ENCODE measurements at regions not wholly inside any gene's neighbourhood (a gene's known extent, or its start where the extent isn't known, plus 50 kb on each side); places are given as distances from the start of the nearest gene placed in this dataset.
A peak's percentile ranks its signal among the peaks of the same experiment; 100 is the strongest.

DNA sequence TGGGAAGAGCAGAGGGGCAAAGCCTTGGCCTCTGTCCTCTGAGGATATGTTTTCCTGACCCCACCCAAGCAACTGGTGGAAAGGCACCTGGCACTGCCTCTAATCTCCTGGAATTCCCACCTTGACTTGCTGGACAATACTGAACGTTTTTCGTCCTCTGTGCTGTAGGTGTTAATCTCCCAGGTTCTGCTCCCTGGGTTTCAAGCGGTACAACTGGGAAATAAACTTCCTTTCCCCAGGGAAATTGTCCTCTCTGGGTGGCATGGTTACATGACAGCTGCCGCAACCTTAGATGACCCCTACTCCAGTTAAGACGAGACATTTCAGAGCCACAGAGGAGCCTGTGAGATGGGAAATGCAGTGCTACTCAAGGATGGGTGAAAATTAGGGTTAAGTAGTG lies 57.3 kb upstream of the BCAR3 start:
- Histone ChIP-seq H3K27me3 (ENCODE audit: low read depth, low read length) (no peaks in the 10 kb centered on the region), H3K4me3 (ENCODE audit: low read length) (no peak overlapping the region), H3K4me1 (ENCODE audit: low read length) (peaks cover 10% of the 10 kb centered on the region), H3K79me2 (ENCODE audit: low read length) (no peaks in the 10 kb centered on the region), H3K9ac (ENCODE audit: low read length) (no peak overlapping the region), H3K27ac (ENCODE audit: low read length) (no peak overlapping the region), H3K36me3 (replicated peaks; ENCODE audit: low read depth, low read length) (no peaks in the 10 kb centered on the region), H3K9me3 (ENCODE audit: insufficient read depth, low read length) (no peaks in the 10 kb centered on the region), H3K4me2 (ENCODE audit: low read length) (no peak overlapping the region), H2AFZ (ENCODE audit: low read depth, low read length) (no peak overlapping the region), H4K20me1 (ENCODE audit: insufficient read depth, low read length) (no peaks in the 10 kb centered on the region)
- TF ChIP-seq, protein P1, sequence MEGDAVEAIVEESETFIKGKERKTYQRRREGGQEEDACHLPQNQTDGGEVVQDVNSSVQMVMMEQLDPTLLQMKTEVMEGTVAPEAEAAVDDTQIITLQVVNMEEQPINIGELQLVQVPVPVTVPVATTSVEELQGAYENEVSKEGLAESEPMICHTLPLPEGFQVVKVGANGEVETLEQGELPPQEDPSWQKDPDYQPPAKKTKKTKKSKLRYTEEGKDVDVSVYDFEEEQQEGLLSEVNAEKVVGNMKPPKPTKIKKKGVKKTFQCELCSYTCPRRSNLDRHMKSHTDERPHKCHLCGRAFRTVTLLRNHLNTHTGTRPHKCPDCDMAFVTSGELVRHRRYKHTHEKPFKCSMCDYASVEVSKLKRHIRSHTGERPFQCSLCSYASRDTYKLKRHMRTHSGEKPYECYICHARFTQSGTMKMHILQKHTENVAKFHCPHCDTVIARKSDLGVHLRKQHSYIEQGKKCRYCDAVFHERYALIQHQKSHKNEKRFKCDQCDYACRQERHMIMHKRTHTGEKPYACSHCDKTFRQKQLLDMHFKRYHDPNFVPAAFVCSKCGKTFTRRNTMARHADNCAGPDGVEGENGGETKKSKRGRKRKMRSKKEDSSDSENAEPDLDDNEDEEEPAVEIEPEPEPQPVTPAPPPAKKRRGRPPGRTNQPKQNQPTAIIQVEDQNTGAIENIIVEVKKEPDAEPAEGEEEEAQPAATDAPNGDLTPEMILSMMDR (IDR thresholded peaks at IDR 0.05; ENCODE audit: low read depth, low read length): no peak
- TF ChIP-seq EZH2phosphoT487 (IDR thresholded peaks at IDR 0.05; ENCODE audit: low read depth): no peak

DNA sequence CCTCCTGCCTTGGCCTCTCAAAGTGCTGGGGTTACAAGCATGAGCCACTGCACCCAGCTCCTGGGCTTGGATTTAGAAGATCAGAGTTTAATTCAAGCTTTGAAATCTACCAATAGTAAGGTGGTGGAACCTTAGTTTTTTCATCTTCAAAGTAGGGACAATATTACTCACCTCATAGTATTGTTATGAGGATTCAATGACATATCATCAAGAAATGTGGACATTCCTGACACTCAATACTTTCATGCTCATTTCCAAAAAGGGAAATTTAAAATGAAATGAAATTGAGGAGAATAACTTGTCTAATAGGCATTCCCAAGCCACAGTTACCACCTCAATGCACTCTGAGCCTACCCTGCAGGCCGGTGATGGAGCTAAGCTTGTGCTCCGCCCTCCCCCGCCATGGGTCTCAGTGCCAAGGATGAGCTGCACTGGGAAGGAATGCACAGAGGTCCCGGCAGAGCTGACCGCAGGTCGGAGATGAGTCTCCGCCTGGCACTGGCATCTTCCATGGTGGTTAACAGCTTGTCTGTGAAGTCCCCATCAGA lies 56.5 kb upstream of the BCAR3 start:
- H4K20me1 ChIP-seq (ENCODE audit: insufficient read depth, low read length): no peaks in the 10 kb centered on the region
- H3K9me3 ChIP-seq (ENCODE audit: insufficient read depth, low read length): no peaks in the 10 kb centered on the region
- H3K4me1 ChIP-seq (ENCODE audit: low read length): peaks cover 2% of the 10 kb centered on the region
- H3K4me2 ChIP-seq (ENCODE audit: low read length): no peak overlapping the region
- no peak for TF ChIP-seq EZH2phosphoT487 (IDR thresholded peaks at IDR 0.05; ENCODE audit: low read depth)
- H3K79me2 ChIP-seq (ENCODE audit: low read length): no peaks in the 10 kb centered on the region
- no peak overlapping the region for H2AFZ ChIP-seq (ENCODE audit: low read depth, low read length)
- no peak overlapping the region for H3K4me3 ChIP-seq (ENCODE audit: low read length)
- no peaks in the 10 kb centered on the region for H3K27me3 ChIP-seq (ENCODE audit: low read depth, low read length)
- no peak overlapping the region for H3K9ac ChIP-seq (ENCODE audit: low read length)
- H3K36me3 ChIP-seq (replicated peaks; ENCODE audit: low read depth, low read length): no peaks in the 10 kb centered on the region
- H3K27ac ChIP-seq (ENCODE audit: low read length): no peak overlapping the region

DNA sequence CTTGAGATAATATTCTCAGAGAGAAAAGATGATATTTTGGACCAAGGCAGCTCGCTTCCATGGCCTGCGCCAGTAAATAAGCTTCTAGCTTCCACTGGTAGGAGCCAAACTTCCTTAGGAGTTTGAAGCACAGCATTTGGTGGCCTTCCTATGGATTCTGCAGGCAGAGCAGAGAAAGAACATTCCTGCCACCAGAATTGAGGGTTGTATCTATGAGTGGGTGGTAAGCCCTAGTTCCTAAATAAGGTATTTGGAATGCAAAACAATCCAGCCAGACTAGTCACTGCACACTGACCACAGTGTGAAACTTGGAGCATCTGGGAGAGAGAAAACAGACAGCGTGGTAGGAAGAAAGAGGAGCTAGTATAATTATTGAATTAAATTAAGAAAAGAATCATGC lies 54.1 kb upstream of the BCAR3 start:
- Histone ChIP-seq H3K4me2 (ENCODE audit: low read length) (no peak overlapping the region), H3K4me3 (ENCODE audit: low read length) (no peak overlapping the region), H3K36me3 (replicated peaks; ENCODE audit: low read depth, low read length) (no peaks in the 10 kb centered on the region), H3K79me2 (ENCODE audit: low read length) (no peaks in the 10 kb centered on the region), H3K27me3 (ENCODE audit: low read depth, low read length) (no peaks in the 10 kb centered on the region), H3K4me1 (ENCODE audit: low read length) (peaks cover 20% of the 10 kb centered on the region), H3K9ac (ENCODE audit: low read length) (no peak overlapping the region), H2AFZ (ENCODE audit: low read depth, low read length) (no peak overlapping the region), H3K9me3 (ENCODE audit: insufficient read depth, low read length) (no peaks in the 10 kb centered on the region), H4K20me1 (ENCODE audit: insufficient read depth, low read length) (no peaks in the 10 kb centered on the region), H3K27ac (ENCODE audit: low read length) (no peak overlapping the region)
- no peak for TF ChIP-seq EZH2phosphoT487 (IDR thresholded peaks at IDR 0.05; ENCODE audit: low read depth)
- TF ChIP-seq, protein P1 (IDR thresholded peaks at IDR 0.05; ENCODE audit: low read depth, low read length): no peak

DNA sequence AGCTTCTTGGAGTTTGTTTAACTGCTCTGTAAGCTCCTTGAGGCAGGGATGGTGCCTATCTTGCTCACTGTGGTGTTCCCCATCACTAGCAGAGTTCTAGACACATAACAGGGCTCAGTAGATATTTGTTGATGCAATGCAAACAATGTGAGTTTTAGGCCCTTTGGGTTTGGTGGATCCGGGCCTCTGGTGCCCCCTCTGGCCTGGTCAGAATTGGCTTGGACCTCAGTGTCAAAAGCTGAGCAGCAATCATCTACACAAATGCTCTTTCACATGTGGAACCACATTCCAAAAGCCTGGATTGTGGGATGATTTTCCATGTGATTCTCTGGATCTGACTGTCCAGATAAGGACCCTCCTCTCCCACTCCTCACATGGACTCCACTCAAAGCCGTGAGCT lies 53.4 kb upstream of the BCAR3 start:
- H3K4me1 ChIP-seq (ENCODE audit: low read length): peaks cover 27% of the 10 kb centered on the region
- no peaks in the 10 kb centered on the region for H3K79me2 ChIP-seq (ENCODE audit: low read length)
- H3K9ac ChIP-seq (ENCODE audit: low read length): no peak overlapping the region
- no peak overlapping the region for H3K27ac ChIP-seq (ENCODE audit: low read length)
- TF ChIP-seq, protein P1 (IDR thresholded peaks at IDR 0.05; ENCODE audit: low read depth, low read length): peak; percentile 40
- TF ChIP-seq EZH2phosphoT487 (IDR thresholded peaks at IDR 0.05; ENCODE audit: low read depth): no peak
- no peaks in the 10 kb centered on the region for H3K9me3 ChIP-seq (ENCODE audit: insufficient read depth, low read length)
- no peak overlapping the region for H3K4me2 ChIP-seq (ENCODE audit: low read length)
- H3K36me3 ChIP-seq (replicated peaks; ENCODE audit: low read depth, low read length): no peaks in the 10 kb centered on the region
- H3K27me3 ChIP-seq (ENCODE audit: low read depth, low read length): no peaks in the 10 kb centered on the region
- H3K4me3 ChIP-seq (ENCODE audit: low read length): no peak overlapping the region
- no peak overlapping the region for H2AFZ ChIP-seq (ENCODE audit: low read depth, low read length)
- no peaks in the 10 kb centered on the region for H4K20me1 ChIP-seq (ENCODE audit: insufficient read depth, low read length)
